ENCODE measurements at regions not wholly inside any gene's neighbourhood (a gene's known extent, or its start where the extent isn't known, plus 50 kb on each side); places are given as distances from the start of the nearest gene placed in this dataset.

DNA sequence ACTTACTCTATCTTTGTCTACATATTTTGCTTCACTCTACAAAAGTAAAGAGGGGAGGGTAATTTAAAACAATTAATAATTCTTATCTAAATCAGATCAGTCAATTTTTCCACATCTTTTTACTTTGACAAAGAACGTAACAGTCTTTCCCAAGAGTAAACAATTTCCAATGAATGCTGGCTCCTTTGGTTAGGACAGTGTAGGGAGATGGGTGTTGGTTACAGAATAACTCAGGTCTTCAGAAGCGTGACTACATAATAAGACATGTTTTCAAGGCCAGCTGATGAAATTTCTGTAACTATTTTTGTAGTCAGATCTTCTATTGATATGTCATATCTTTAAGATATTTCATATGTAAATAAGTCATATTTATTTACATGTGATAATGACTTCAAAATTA lies 183.0 kb upstream of the CAND1 start:
- DNase-seq (ENCODE audit: low read depth, low spot score) = no peak
- Histone ChIP-seq H3K27ac (ENCODE audit: low read length) (no peak overlapping the region), H3K4me1 (ENCODE audit: control insufficient read depth, insufficient read depth, low read length) (no peaks in the 10 kb centered on the region), H3K9me3 (ENCODE audit: control insufficient read depth, insufficient read depth, low read depth, low read length) (no peaks in the 10 kb centered on the region), H3K4me3 (ENCODE audit: low read depth in 2 of 2, low read length in 2 of 2) (no peak overlapping the region), H3K36me3 (ENCODE audit: control insufficient read depth, insufficient read depth, low read length) (no peaks in the 10 kb centered on the region), H3K27me3 (ENCODE audit: control insufficient read depth, insufficient read depth, low read length) (0 out of 2 replicates have a peak, but pooled peaks cover 2% of the 10 kb centered on the region)
- BruUV-seq (replicated peaks) = no TSS peak
- no peak for ATAC-seq
- ChIA-PET POLR2A (no interaction called here), CTCF (no interaction called here)
- no peak for TF ChIP-seq SIN3A (IDR thresholded peaks at IDR 0.05; ENCODE audit: borderline replicate concordance, insufficient read depth, low read depth, low read length)
- TF ChIP-seq, protein P1, sequence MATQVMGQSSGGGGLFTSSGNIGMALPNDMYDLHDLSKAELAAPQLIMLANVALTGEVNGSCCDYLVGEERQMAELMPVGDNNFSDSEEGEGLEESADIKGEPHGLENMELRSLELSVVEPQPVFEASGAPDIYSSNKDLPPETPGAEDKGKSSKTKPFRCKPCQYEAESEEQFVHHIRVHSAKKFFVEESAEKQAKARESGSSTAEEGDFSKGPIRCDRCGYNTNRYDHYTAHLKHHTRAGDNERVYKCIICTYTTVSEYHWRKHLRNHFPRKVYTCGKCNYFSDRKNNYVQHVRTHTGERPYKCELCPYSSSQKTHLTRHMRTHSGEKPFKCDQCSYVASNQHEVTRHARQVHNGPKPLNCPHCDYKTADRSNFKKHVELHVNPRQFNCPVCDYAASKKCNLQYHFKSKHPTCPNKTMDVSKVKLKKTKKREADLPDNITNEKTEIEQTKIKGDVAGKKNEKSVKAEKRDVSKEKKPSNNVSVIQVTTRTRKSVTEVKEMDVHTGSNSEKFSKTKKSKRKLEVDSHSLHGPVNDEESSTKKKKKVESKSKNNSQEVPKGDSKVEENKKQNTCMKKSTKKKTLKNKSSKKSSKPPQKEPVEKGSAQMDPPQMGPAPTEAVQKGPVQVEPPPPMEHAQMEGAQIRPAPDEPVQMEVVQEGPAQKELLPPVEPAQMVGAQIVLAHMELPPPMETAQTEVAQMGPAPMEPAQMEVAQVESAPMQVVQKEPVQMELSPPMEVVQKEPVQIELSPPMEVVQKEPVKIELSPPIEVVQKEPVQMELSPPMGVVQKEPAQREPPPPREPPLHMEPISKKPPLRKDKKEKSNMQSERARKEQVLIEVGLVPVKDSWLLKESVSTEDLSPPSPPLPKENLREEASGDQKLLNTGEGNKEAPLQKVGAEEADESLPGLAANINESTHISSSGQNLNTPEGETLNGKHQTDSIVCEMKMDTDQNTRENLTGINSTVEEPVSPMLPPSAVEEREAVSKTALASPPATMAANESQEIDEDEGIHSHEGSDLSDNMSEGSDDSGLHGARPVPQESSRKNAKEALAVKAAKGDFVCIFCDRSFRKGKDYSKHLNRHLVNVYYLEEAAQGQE (IDR thresholded peaks at IDR 0.05; ENCODE audit: insufficient read depth in 1 of 2, low read depth in 2 of 2, low read length in 1 of 2) = no peak
- TF ChIP-seq, protein P2, sequence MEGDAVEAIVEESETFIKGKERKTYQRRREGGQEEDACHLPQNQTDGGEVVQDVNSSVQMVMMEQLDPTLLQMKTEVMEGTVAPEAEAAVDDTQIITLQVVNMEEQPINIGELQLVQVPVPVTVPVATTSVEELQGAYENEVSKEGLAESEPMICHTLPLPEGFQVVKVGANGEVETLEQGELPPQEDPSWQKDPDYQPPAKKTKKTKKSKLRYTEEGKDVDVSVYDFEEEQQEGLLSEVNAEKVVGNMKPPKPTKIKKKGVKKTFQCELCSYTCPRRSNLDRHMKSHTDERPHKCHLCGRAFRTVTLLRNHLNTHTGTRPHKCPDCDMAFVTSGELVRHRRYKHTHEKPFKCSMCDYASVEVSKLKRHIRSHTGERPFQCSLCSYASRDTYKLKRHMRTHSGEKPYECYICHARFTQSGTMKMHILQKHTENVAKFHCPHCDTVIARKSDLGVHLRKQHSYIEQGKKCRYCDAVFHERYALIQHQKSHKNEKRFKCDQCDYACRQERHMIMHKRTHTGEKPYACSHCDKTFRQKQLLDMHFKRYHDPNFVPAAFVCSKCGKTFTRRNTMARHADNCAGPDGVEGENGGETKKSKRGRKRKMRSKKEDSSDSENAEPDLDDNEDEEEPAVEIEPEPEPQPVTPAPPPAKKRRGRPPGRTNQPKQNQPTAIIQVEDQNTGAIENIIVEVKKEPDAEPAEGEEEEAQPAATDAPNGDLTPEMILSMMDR (IDR thresholded peaks at IDR 0.05) = no peak
- no peak for TF ChIP-seq TCF7L2 (IDR thresholded peaks at IDR 0.05; ENCODE audit: low read depth, low read length)
- TF ChIP-seq POLR2AphosphoS5 (IDR thresholded peaks at IDR 0.05; ENCODE audit: low read depth, low read length) = no peak
- intact Hi-C loops (cut with micrococcal nuclease; ENCODE audit: unreplicated experiment) = no loop called here
- in situ Hi-C loops (cut with HindIII; ENCODE audit: low pct_unique_long_range_greater_than_20kb, low sequenced_read_pairs) = no loop called here

DNA sequence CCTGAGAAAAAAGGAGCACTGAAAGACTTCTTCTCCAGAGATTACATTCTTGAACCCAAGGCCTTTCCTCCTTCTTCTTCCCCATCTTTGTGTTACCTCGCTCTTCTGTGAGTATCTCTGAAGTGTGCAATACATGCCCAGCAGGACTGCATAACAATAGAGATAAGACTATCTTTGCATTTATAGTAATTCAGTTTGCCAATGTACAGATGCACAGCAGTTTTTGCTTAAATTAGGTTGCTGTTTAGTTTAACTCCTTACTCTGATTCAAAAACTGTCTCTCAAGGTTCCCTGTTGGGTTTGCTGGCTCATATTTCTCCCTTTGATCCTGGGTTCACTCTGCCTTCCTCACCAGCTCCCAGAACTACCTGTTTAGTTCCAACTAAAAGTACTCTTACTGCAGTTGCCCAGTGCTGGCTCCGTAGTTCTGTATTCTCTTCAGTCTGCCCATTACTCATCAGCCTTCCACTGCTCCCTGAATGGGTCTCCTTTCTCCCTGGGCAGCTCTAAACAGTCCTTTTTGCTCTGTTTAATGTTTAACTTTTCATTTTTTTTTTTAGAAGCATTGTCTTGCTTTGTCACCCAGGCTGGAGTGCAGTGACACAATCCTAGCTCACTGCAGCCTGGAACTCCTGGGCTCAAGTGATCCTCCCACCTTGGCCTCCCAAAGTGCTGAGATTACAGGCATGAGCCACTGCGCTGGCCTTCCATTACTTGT lies 180.6 kb upstream of the CAND1 start:
- CTCF ChIA-PET = no interaction called here
- no peaks in the 10 kb centered on the region for H3K9me3 ChIP-seq (ENCODE audit: control insufficient read depth, insufficient read depth, low read depth, low read length)
- H3K4me1 ChIP-seq (ENCODE audit: control insufficient read depth, insufficient read depth, low read length) = no peaks in the 10 kb centered on the region
- TF ChIP-seq TCF7L2 (IDR thresholded peaks at IDR 0.05; ENCODE audit: low read depth, low read length) (no peak), POLR2AphosphoS5 (IDR thresholded peaks at IDR 0.05; ENCODE audit: low read depth, low read length) (no peak), SIN3A (IDR thresholded peaks at IDR 0.05; ENCODE audit: borderline replicate concordance, insufficient read depth, low read depth, low read length) (no peak)
- TF ChIP-seq, protein P1 (IDR thresholded peaks at IDR 0.05; ENCODE audit: insufficient read depth in 1 of 2, low read depth in 2 of 2, low read length in 1 of 2) = no peak
- TF ChIP-seq, protein P2 (IDR thresholded peaks at IDR 0.05) = no peak
- POLR2A ChIA-PET = no interaction called here
- no peak overlapping the region for H3K27ac ChIP-seq (ENCODE audit: low read length)
- BruUV-seq (replicated peaks) = no TSS peak
- intact Hi-C loops (cut with micrococcal nuclease; ENCODE audit: unreplicated experiment) (no loop called here), in situ Hi-C loops (cut with HindIII; ENCODE audit: low pct_unique_long_range_greater_than_20kb, low sequenced_read_pairs) (no loop called here)
- H3K27me3 ChIP-seq (ENCODE audit: control insufficient read depth, insufficient read depth, low read length) = 0 out of 2 replicates have a peak, but pooled peaks cover 2% of the 10 kb centered on the region
- DNase-seq (ENCODE audit: low read depth, low spot score) (no peak), ATAC-seq (no peak)
- H3K36me3 ChIP-seq (ENCODE audit: control insufficient read depth, insufficient read depth, low read length) = no peaks in the 10 kb centered on the region
- no peak overlapping the region for H3K4me3 ChIP-seq (ENCODE audit: low read depth in 2 of 2, low read length in 2 of 2)

Data from Panc1 (cell line).